ENCODE measurements at regions not wholly inside any gene's neighbourhood (a gene's known extent, or its start where the extent isn't known, plus 50 kb on each side); places are given as distances from the start of the nearest gene placed in this dataset.

DNA sequence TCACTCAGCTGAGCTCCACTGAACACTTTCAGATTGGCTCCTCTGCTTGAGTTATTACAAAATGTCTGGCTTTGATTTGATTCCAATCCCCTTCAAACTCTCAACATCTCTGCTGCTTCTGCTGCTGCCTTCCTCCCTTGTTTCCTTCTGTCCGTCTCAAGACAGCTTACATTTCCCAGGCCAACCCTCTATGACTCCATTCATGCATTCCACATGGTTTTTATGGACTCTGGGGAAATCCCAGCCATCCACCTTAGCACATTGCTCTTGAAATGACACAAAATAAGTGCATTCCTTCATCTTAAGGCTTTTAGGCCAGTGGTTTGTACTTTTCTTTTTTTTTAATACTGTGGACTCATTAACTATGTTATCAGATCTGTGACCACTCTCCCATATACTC lies 68.5 kb upstream of the TMEM164 start:
- no peak for DNase-seq

DNA sequence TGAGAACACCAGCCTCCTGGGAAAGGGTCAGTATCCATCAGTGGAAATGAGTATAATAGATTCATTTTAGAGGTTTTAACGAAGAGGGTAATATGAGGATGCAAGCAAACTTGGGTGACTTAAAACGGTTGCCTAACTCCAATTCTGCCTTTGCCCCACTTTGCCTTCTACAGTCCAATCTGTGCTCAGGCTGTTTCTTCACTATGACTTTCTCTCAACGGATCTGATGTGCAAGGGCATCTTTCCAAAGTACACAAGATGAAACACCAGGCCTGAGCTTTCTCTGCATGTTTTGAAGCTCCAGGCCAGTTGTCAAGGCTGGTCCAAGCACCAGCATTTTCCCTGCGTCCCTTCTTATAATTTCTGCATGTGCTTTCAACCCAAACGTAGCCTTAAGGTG lies 68.0 kb upstream of the TMEM164 start:
- DNase-seq = no peak

DNA sequence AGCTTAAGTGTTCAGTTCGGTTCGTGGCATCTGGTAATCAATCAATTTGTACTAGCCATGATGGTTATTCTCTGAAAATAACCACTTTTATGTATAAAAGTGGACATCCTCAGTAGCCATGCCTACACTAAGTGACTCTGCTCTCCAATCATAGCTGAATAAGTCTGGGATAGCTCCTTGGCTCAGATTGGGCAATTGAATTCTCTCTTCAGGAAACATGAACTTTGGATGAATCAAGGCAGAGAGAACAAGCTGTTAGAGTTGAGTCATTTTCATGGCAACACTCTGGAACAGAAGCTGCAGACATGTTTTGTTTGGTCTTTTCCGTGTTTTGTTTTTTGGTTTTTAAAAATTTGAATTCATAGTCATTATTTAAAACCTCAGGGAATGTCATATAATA lies 66.8 kb upstream of the TMEM164 start:
- no peak for DNase-seq

DNA sequence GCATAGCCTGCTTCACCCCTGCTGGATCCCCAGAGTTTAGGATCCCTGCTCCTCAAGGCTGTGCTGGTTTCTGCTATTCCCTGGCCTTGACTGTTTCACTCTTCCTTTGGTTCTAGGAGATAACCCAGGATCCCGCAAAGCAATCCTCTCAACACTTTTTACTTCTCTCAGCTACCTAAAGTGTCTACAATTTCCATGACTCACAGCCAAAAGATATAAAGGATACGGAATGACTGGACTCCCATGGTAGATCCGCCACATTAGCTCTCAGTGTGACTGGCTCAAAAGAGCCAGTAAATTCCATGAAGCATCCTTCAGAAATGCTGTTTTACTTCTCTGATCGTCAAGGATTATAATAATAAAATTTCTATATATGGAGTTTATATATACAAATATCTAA lies 66.3 kb upstream of the TMEM164 start:
- DNase-seq = no peak

DNA sequence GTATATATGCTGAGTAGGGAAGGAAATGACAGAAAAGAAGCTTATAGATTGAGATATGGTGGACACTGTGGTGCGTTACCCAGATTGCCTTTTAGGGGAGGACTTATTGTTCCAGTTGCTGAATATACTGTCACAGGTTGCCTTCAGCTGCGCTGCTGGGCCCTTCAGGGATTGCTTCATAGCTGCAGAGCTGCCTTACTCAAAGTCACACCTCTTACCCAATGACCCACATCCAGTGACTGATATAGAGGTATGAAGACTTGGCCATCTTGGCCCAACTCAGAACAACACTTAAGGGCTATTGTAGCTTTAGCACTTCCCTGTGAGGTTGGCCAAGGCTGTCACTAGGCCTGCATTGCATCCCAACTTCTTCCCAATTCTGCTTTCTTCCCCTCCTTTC lies 63.4 kb upstream of the TMEM164 start:
- no peak for DNase-seq

DNA sequence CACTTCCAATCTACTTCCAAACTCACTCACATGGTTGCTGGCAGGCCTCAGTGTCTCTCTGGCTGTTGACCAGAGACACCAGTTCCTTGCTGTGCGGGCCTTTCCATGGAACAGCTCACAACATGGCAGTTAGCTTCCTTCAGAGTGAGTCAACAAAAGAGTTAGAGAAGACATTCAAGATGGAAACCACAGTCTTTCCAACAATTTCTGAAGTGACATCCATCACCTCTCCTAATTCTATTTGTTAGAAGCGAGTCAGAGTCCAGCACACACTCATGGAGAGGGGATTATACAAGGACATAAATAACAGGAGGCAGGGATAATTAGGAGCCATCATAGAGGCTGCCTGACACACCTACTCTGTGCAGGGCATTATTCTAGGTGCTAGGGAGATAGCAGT lies 62.5 kb upstream of the TMEM164 start:
- no peak for DNase-seq

DNA sequence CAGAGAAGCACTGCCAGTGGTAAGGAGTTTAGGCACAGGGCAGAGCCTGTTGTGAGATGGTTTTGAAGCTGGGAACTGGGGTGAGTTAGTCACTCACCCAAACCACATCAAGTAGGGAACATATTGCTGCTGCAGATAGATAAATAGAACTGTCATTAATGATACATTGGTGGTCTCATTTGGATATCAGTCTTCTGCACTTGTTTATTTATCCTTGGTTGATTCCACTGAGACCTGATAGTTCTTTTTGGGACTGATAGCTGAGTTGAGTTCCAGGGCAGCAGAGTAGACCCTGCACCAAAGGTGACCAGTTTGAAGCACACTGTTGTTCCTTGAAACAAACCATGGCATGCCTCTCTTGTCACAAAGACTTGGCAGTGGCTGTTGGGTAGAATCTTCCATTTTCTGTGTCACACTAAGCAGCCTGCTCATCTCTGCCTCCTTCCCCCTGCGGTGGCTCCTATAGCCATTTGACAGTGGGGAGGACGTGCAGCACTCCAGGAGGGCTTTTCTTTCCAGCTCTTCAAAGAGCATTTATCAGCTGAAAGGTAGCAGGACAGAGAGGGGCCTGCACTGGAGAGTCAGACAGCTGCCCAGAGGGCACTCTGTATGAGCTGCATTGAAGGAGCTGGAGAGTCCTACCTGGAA lies 59.7 kb upstream of the TMEM164 start:
- no peak for DNase-seq

DNA sequence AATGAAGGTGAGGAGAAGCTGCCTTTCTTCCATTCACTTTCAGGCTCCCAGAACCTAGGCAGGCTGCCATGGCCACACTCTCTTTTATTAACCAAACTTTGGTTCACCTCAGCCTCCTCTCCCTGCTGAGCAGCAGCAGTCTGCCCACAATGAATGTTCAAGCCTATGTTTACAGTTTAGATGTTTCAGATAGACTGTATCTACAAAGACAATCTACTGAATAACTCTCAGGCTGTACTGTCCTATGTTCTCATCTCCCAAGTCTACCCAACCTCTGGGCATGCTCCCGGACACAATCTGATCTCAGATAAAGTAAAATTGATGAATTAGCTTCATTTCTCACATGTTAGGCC lies 59.2 kb upstream of the TMEM164 start:
- no peak for DNase-seq

DNA sequence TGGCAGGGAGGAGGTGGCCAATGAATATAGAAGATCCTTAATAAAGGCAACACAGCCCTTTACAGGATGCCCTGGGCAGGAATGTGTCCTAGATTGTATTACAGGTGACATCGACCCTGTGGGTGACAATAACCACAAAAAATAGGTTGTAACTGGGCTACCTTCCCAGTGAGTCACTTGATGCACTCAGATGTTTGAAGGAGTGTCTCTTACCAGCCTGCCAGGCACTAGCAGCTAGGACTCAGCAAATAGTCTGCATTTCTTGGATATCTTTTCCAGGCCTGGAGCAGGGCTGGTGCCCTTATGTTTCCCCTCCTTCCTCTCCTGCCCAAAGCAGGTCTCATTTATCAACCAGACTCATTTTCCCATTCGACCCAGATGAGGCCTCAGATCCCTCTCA lies 50.9 kb upstream of the TMEM164 start:
- no peak for DNase-seq

DNA sequence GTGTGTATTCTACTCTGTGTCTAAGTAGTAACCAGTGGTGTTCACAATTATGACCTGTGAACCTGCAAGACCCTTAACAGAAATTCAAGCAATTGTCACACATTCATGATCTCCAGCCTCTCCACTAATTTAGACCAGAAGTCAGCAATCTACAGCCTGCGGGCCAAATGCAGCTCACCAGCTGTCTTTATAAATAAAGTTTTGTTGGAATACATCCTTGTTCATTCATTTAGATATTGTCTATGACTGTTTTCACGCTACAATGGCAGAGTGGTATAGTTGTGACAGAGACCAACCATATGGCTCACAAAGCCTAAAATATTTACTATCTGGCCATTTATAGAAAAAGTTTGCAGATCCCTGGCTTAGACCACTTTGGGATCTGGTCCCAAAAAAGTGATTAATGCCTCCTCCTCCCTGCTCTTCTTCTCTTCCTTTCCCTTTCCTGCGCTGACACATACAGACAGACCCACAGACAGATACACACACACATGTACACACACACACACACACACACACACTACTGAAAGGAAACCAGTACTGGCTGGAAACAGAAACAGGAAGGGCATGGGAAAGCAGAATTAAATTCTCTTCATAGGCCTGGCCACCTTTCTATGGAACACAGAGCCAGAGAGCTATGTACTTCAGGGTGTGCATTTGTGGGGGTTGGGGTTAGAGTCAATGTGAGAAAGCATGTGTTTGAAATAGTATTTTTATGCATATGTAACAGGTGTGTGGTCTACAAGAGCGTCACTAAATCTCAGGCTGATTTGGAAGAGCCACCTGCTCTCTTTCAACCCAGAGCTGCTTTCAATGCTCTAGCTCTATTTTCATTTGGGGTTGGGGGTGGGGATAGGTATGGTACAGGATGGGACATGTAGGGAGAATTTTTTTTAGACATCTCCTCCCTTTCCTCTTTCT lies 49.7 kb upstream of the TMEM164 start:
- peak; percentile 19 for DNase-seq
